ENCODE measurements at regions not wholly inside any gene's neighbourhood (a gene's known extent, or its start where the extent isn't known, plus 50 kb on each side); places are given as distances from the start of the nearest gene placed in this dataset.
"Not testable (repeated sequence)": the region's sequence is repeated elsewhere in the genome, so short reads cannot be mapped to it uniquely, and the experiment has no call there.

DNA sequence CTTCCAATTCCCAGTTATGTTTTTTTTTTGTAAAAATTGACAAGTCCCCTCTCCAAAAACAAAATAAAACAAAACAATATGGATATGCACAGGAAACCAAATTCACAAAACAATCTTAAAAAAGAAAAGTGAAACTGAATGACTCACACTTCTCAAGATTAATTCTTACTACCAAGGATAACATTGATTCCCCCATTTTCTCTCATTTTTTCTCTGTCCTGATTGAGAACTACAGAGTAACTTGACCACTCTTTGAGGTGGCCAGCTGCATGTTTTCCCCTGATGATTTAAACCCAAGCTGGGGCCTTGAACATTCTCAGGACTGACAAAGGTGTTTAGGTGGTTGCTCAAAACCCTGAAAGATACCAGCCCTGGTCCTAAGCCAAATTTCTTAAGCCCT is 149.0 kb downstream of the AHSP start:
- no peaks in the 10 kb centered on the region for H3K9me3 ChIP-seq (ENCODE audit: control insufficient read depth in 2 of 3, insufficient read depth in 1 of 3, low read length in 3 of 3)
- no peak for DNase-seq
- FAIRE-seq, result no peak

DNA sequence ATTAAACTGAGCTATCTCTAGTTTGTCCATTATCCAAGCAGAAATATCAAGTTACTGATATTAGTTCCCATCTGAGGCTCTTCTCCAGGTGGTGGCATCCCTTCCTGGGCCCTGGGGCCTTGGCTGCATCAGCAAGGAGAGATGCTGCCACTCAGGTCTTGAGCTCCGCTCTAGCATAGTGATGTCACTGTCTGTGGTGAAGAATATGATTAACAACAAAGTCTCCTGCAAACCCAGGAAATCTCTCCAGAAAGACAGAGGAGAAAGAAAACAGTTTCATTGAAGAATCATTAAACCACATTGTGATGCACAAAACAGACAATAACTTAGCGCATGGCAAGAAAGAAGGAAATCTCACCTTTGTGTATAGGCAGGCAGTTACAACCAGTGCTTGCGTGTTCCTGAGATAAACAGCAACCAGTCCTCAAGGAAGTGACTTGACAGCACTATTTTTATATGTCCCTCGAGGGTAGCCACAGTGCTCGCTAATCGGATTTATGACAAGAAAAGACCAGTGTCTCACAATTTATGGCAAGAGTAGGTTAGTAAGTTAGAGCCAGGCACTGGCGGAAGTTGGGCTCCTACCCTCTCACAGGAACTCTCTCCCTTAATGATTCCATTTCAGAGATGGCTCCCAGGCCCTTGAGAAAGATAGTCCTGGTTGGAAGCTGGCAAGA is 151.1 kb downstream of the AHSP start:
- H3K36me3 ChIP-seq (ENCODE audit: control insufficient read depth in 2 of 3, insufficient read depth in 3 of 3, low read length in 3 of 3), result no peaks in the 10 kb centered on the region
- H3K27ac ChIP-seq (ENCODE audit: low read depth in 2 of 2, low read length in 2 of 2), result no peak overlapping the region
- no peak overlapping the region for H3K9ac ChIP-seq (ENCODE audit: low read length in 3 of 3)
- no peak overlapping the region for H3K4me3 ChIP-seq (ENCODE audit: low read length in 3 of 3)
- H3K9me3 ChIP-seq (ENCODE audit: control insufficient read depth in 2 of 3, insufficient read depth in 1 of 3, low read length in 3 of 3), result no peaks in the 10 kb centered on the region
- peaks cover 0 to 2% (median 0%) of the 10 kb centered on the region in 3 donors for H3K4me1 ChIP-seq (ENCODE audit: control insufficient read depth in 2 of 3, insufficient read depth in 2 of 3, low read depth in 1 of 3, low read length in 3 of 3)
- DNase-seq (peak in 1 of 5 donors; percentile 49), FAIRE-seq (no peak)
- TF ChIP-seq, protein P1, sequence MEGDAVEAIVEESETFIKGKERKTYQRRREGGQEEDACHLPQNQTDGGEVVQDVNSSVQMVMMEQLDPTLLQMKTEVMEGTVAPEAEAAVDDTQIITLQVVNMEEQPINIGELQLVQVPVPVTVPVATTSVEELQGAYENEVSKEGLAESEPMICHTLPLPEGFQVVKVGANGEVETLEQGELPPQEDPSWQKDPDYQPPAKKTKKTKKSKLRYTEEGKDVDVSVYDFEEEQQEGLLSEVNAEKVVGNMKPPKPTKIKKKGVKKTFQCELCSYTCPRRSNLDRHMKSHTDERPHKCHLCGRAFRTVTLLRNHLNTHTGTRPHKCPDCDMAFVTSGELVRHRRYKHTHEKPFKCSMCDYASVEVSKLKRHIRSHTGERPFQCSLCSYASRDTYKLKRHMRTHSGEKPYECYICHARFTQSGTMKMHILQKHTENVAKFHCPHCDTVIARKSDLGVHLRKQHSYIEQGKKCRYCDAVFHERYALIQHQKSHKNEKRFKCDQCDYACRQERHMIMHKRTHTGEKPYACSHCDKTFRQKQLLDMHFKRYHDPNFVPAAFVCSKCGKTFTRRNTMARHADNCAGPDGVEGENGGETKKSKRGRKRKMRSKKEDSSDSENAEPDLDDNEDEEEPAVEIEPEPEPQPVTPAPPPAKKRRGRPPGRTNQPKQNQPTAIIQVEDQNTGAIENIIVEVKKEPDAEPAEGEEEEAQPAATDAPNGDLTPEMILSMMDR (IDR thresholded peaks at IDR 0.05; ENCODE audit: borderline replicate concordance, extremely low read depth, insufficient read depth), result no peak
- no peaks in the 10 kb centered on the region for H3K27me3 ChIP-seq (ENCODE audit: control insufficient read depth, insufficient read depth, low read length)
- intact Hi-C loops (cut with DNase I), result no loop called here

More for the DNA sequence above, 149.0 kb downstream of the AHSP start:
- Histone ChIP-seq H3K4me3 (ENCODE audit: low read length in 3 of 3) (no peak overlapping the region), H3K27ac (ENCODE audit: low read depth in 2 of 2, low read length in 2 of 2) (no peak overlapping the region), H3K9ac (ENCODE audit: low read length in 3 of 3) (no peak overlapping the region), H3K27me3 (ENCODE audit: control insufficient read depth, insufficient read depth, low read length) (no peaks in the 10 kb centered on the region), H3K36me3 (ENCODE audit: control insufficient read depth in 2 of 3, insufficient read depth in 3 of 3, low read length in 3 of 3) (no peaks in the 10 kb centered on the region), H3K4me1 (ENCODE audit: control insufficient read depth in 2 of 3, insufficient read depth in 2 of 3, low read depth in 1 of 3, low read length in 3 of 3) (peaks cover 0 to 2% (median 0%) of the 10 kb centered on the region in 3 donors)
- TF ChIP-seq, protein P1 (IDR thresholded peaks at IDR 0.05; ENCODE audit: borderline replicate concordance, extremely low read depth, insufficient read depth), result no peak
- intact Hi-C loops (cut with DNase I), result no loop called here

DNA sequence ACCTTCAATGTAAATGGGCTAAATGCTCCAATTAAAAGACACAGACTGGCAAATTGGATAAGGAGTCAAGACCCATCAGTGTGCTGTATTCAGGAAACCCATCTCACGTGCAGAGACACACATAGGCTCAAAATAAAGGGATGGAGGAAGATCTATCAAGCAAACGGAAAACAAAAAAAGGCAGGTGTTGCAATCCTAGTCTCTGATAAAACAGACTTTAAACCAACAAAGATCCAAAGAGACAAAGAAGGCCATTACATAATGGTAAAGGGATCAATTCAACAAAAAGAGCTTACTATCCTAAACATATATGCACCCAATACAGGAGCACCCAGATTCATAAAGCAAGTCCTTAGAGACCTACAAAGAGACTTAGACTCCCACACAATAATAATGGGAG is 161.6 kb downstream of the AHSP start:
- H3K4me1 ChIP-seq (ENCODE audit: control insufficient read depth in 2 of 3, insufficient read depth in 2 of 3, low read depth in 1 of 3, low read length in 3 of 3); H3K36me3 ChIP-seq (ENCODE audit: control insufficient read depth in 2 of 3, insufficient read depth in 3 of 3, low read length in 3 of 3); H3K27ac ChIP-seq (ENCODE audit: low read depth in 2 of 2, low read length in 2 of 2); DNase-seq; H3K4me3 ChIP-seq (ENCODE audit: low read length in 3 of 3); H3K9ac ChIP-seq (ENCODE audit: low read length in 3 of 3); FAIRE-seq; H3K27me3 ChIP-seq (ENCODE audit: control insufficient read depth, insufficient read depth, low read length); intact Hi-C loops (cut with DNase I); H3K9me3 ChIP-seq (ENCODE audit: control insufficient read depth in 2 of 3, insufficient read depth in 1 of 3, low read length in 3 of 3): not testable (repeated sequence)

DNA sequence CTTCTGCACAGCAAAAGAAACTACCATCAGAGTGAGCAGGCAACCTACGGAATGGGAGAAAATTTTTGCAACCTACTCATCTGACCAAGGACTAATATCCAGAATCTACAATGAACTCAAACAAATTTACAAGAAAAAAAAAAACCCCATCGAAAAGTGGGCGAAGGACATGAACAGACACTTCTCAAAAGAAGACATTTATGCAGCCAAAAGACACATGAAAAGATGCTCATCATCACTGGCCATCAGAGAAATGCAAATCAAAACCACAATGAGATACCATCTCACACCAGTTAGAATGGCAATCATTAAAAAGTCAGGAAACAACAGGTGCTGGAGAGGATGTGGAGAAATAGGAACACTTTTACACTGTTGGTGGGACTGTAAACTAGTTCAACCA is 164.6 kb downstream of the AHSP start:
- H3K27me3 ChIP-seq (ENCODE audit: control insufficient read depth, insufficient read depth, low read length); H3K9me3 ChIP-seq (ENCODE audit: control insufficient read depth in 2 of 3, insufficient read depth in 1 of 3, low read length in 3 of 3); FAIRE-seq; H3K27ac ChIP-seq (ENCODE audit: low read depth in 2 of 2, low read length in 2 of 2); H3K4me1 ChIP-seq (ENCODE audit: control insufficient read depth in 2 of 3, insufficient read depth in 2 of 3, low read depth in 1 of 3, low read length in 3 of 3); intact Hi-C loops (cut with DNase I); H3K36me3 ChIP-seq (ENCODE audit: control insufficient read depth in 2 of 3, insufficient read depth in 3 of 3, low read length in 3 of 3); H3K4me3 ChIP-seq (ENCODE audit: low read length in 3 of 3); H3K9ac ChIP-seq (ENCODE audit: low read length in 3 of 3); DNase-seq: not testable (repeated sequence)

All from kidney (tissue), 13 donors.